ENCODE measurements at regions not wholly inside any gene's neighbourhood (a gene's known extent, or its start where the extent isn't known, plus 50 kb on each side); places are given as distances from the start of the nearest gene placed in this dataset.

- Histone ChIP-seq H4K20me1 (ENCODE audit: control insufficient read depth, insufficient read depth) (no peaks in the 10 kb centered on the region), H3K27ac (ENCODE audit: control insufficient read depth, insufficient read depth) (no peak overlapping the region), H3K36me3 (ENCODE audit: control insufficient read depth in 2 of 2, insufficient read depth in 2 of 2, low read length in 1 of 2) (no peaks in the 10 kb centered on the region), H3K4me3 (no peak overlapping the region), H3K9ac (ENCODE audit: control insufficient read depth, insufficient read depth, low read length) (no peak overlapping the region), H3K27me3 (replicated peaks in 1 of 2; ENCODE audit: control insufficient read depth in 2 of 2, insufficient read depth in 2 of 2, low read length in 1 of 2) (peaks cover 0 to 3% of the 10 kb centered on the region in 2 experiments; a peak in 1 of 4 replicates), H3K4me2 (ENCODE audit: control insufficient read depth, insufficient read depth) (no peak overlapping the region), H3K4me1 (ENCODE audit: control insufficient read depth, insufficient read depth, low read length) (no peaks in the 10 kb centered on the region), H3K79me2 (ENCODE audit: control insufficient read depth, insufficient read depth, low read length) (no peaks in the 10 kb centered on the region), H3K9me3 (replicated peaks; ENCODE audit: control insufficient read depth, insufficient read depth, low read length) (no peaks in the 10 kb centered on the region; the same call in 2 of the 3 replicates), H2AFZ (ENCODE audit: control insufficient read depth, low read depth, low read length) (no peak overlapping the region)
- SMC1A ChIA-PET (ENCODE audit: uncharacterized antibody, unreplicated experiment), result no interaction called here
- no peak for ATAC-seq
- 32% methylated on average over 3 of the region's 3 CpGs for WGBS (ENCODE audit: insufficient coverage, insufficient replicate concordance, low lambda C conversion rate, missing lambda C conversion rate)
- CTCF ChIA-PET, result no interaction called here
- intact Hi-C loops (cut with micrococcal nuclease; ENCODE audit: unreplicated experiment) (no loop called here), in situ Hi-C loops (cut with MboI) (no loop called here)
- RAD21 ChIA-PET (ENCODE audit: unreplicated experiment), result no interaction called here
- TF ChIP-seq BACH1 (IDR thresholded peaks at IDR 0.05; ENCODE audit: borderline replicate concordance), result no peak
- TF ChIP-seq ZBED1 (IDR thresholded peaks at IDR 0.05; ENCODE audit: borderline replicate concordance), result no peak
- TF ChIP-seq POLR2A (IDR thresholded peaks at IDR 0.05; ENCODE audit: low read depth, low read length), result no peak
- no peak for TF ChIP-seq MYC (IDR thresholded peaks at IDR 0.05; ENCODE audit: insufficient read depth, insufficient read length, insufficient replicate concordance, low read length, severe bottlenecking)
- TF ChIP-seq RBBP5 (conservative IDR thresholded peaks at IDR 0.05), result no peak
- TF ChIP-seq ASH2L (IDR thresholded peaks at IDR 0.05; ENCODE audit: borderline replicate concordance, low read depth), result no peak
- TF ChIP-seq YBX1 (IDR thresholded peaks at IDR 0.05), result no peak
- no peak for TF ChIP-seq RAD51 (IDR thresholded peaks at IDR 0.05)
- TF ChIP-seq, protein P1, sequence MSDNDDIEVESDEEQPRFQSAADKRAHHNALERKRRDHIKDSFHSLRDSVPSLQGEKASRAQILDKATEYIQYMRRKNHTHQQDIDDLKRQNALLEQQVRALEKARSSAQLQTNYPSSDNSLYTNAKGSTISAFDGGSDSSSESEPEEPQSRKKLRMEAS (IDR thresholded peaks at IDR 0.05; ENCODE audit: low read depth, low read length), result no peak
- TF ChIP-seq NR2C2 (IDR thresholded peaks at IDR 0.05; ENCODE audit: borderline replicate concordance, control insufficient read depth, insufficient read length, low read depth), result no peak
- no peak for TF ChIP-seq SREBF2 (IDR thresholded peaks at IDR 0.05; ENCODE audit: low read length)
- no peak for TF ChIP-seq EZH2 (IDR thresholded peaks at IDR 0.05; ENCODE audit: borderline replicate concordance, control insufficient read depth, low read depth, low read length)
- POLR2A ChIA-PET, result no interaction called here
- BruUV-seq (replicated peaks), result no TSS peak
- FAIRE-seq, result no peak
- no peak for DNase-seq (ENCODE audit: low read depth, low spot score)
These were observed 51.0 kb upstream of the RGS8 start for GRCh38 chr1:182735343-182735742.
